Dermis blood vessel endothelial cell (primary cell): ENCODE measurements at regions not wholly inside any gene's neighbourhood (a gene's known extent, or its start where the extent isn't known, plus 50 kb on each side); places are given as distances from the start of the nearest gene placed in this dataset.

Experiments
- DNase-seq: peaks from one replicate; pipeline ENCODE4 v3.0.0; 2010

DNA sequence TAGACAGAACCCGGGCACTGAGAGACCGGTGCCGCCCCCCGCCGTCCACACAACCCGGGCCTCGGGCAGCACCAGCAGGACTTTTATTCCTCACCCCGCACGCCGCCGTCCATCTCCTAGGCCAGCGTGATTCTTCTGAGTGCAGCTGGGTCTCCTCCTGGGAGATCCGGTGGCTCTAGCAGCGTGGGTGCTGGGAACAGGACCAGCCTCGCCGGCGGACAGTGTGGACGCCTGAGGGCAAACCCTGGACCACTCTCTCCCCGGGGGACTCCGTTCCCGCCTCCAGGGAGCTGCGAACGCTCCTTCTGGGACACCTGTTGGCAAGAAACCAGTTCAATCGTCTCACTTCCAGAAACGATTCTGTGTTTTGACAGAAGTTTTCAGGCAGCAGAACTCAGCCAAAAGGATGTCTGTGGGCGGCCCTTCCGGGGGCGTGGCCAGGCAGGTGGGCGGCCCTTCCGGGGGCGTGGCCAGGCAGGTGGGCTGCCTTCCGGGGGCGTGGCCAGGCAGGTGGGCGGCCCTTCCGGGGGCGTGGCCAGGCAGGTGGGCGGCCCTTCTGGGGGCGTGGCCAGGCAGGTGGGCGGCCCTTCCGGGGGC is 130.7 kb downstream of the DLL1 start:
- no peak for DNase-seq

DNA sequence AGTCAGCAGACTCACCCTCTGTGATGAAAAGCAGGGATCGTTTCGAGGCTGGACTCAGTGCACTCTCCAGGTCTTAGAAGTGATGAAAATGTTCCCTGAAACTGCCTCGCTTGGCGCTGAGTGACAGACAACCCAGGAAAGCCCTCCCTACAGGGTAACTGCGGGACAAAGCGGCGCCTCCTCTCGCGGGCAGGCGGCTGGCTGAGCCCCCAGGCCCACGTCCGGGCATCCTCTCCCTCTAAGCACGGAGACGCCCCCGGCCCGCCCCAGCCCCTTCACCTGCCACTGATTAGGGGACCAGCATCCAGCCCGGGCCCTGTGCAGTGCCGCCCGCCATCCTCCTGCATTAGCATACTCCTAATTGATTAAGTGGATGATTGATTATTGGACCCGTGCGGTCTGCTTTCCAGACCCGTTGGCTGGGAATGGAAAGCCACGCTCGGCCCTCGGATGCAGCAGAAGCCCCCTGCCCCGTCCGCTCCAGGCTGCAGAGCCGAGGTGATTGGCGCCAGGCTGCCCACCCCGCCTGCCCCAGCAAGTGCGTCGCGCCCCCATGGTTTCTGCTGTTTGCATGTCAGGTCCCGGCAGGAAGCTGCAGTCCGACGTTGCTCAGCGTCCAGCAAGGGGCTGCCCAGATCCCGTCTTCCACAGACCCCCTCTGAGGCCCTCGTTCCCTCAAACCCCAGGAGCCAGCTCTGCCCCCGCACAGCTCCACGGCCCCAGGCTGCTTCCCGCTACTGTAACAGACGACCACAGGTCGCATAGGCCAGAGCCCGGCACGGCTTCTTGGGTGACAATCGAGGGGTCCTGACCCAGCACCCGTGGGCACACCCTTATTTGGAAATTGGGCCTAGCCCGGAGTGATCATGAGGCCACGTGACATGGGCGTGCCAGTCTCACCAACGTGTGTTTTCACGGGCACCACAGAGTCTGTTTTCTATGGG is 131.6 kb downstream of the DLL1 start:
- no peak for DNase-seq

DNA sequence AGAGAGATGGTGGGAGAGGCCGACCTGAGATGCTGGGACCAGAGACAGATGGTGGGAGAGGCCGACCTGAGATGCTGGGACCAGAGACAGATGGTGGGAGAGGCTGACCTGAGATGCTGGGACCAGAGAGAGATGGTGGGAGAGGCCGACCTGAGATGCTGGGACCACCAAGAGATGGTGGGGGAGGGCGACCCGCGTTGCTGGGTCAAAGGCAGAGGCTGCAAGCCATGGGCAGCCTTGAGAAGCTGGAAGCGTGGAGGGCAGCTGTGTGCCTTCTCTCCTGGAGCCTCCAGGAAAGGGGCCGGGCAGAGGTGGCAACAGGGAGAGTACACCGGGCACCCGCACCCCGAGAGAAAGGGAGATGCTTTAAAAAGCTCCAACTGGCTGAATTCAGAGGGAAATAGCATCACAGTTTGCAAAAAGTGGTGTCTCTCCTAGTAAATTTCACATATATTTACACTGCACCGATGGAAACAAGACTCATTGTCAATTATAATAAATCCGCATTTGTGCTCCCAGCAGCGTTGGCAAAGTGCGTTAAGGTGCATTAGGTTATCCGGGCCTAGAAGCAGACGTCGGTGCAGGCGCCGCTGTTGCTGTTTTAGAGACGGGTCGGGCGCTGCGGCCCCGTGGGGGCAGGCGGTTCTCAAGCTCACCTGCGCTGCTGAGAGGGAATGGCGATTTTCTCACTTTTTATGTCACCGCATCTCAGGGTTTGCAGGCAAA is 132.4 kb downstream of the DLL1 start:
- DNase-seq, result no peak

DNA sequence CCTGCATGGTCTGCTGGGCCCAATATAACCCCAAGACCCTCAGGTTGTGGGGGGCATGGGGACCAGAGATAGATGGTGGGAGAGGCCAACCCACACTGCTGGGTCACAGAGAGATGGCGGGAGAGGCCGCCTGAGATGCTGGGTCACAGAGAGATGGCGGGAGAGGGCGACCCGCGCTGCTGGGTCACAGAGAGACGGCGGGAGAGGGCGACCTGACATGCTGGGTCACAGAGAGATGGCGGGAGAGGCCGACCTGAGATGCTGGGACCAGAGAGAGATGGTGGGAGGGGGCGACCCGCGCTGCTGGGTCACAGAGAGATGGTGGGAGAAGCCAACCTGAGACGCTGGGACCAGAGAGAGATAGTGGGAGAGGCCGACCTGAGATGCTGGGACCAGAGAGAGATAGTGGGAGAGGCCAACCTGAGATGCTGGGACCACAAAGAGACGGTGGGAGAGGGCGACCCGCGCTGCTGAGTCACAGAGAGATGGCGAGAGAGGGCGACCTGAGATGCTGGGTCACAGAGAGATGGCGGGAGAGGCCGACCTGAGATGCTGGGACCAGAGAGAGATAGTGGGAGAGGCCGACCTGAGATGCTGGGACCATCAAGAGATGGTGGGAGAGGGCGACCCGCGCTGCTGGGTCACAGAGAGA is 133.2 kb downstream of the DLL1 start:
- DNase-seq, result no peak

DNA sequence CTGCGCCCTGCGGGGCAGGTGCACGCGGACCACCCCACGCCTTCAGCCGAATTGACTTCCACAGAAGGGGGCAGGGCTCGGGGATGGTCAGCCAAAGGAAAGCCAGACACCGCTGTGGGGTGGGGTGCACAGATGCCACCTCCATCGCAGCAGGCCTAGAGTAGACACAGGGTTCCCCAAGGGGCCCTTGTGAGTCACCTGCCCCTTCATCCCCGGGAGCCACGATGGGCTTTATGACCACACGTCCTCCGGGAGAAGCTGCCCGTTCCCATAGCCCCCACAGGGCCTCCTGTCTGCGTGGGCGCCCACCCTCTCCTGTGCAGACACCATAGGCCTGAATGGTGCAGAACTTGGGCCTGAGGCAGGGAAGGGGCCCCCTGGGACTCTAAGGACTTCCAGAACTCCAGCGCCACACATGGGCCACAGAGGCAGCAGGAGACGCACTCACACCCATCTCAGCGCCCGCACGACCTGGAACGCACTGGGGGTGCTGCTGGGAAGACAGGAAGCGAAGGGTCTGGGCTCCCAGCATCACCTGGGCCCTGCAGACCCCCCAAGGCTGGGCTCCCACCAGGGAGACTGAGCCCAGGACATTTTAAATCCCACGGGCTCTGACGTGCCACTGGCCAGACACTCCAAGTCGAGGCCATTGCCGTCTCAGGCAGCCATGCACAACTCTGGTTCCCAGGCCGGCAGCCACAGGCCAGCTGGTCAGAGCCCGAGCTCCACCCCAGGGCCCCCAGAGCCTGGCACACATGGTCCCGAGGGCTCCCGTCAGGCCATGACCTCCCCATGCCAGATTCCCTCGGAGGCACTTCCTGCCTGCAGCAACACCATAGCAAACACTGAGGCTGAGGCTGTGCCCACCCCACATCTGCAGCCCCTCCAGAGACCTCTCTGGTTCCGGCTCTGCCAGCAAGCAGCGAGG is 134.2 kb downstream of the DLL1 start:
- DNase-seq, result no peak

DNA sequence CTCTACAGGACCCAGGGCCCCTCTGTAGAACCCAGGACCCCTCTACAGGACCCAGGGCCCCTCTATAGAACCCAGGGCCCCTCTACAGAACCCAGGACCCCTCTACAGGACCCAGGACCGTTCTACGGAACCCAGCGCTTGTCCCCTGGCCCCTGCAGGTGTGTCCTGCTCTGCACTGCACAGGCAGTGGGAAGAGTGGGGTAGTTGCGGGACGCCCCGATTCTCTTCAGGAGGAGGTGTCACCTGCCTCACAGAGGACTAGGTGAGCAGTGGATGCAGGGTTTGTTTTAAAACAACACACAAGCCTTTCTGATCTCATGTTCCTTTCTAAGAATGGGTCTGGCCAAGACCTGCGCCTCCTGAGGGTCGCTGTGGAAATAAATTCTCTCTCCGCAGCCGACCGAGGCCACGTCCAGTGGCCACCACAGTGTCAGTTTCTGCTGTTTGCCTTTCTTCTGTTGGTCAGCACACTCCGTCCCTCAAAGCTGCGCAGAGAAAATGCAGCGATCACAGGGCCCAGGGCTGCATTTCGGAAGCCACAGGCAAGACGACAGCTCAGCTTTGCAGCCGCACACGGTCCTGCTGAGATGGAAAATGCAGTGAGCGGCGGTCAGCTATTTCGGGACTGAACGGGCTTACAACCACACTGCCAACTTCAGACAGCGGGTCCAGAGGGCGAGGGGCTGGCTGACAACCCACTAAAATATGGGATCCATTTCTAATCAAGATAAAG is 135.2 kb downstream of the DLL1 start:
- no peak for DNase-seq

DNA sequence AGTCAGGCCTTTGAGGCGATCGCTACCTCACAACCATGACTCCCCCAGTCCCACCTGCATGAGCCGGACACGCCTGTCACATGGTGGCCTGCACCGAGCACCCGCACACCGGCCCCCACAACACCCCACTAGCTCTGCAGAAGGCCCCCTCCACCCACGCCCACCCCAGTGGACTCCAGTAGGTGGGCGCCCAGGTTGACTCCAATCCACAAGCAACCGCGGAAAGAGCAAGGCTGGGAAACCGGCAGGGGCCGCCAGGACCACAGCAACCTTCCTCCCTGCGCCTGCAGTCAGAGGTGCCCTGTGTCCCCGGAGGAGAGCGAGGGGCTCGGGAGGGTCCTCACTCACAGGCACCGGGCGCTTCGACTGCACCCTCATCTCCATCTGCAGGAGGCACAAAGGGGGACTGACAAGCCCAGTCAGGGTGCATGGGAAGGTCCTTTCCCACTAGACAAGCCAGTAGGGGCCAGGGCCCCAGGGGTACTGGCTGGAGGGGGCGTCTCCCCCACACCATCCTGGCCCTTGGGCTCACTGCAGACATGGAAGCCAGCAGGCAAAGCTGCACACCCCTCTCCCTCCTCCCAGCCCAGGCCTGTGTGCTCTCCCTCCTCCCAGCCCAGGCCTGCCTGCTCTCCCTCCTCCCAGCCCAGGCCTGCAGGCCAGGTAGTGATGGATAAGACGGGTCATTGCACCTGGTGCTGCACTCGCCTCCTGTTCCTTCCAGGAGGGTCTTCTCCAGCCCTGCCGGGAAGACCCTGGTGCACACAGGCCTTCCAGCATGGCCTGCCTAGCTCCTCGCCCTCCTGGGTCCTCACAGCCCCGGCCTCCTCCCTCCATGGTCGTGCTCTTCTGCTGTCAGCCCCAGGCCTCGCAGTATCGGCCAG is 137.2 kb downstream of the DLL1 start:
- DNase-seq, result no peak

DNA sequence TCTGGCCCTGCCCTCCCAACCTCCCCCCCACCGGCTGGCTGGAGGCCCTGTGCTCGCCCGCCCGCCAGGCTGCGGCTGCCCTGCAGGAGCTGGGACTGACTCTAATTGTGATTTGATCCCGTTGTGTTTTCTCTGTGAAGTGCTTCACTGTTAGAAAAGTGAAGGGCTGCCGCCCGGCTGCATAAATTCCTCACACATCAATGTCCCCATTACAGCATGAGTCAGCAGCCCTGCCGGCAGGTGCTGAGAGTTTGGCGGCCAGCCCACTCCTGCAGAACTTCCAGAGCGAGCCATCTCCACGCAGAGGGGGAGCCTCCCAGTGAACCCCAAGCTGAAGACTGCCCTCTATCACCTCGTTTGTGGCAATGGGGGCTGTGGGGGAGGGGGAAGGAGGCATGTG is 137.9 kb downstream of the DLL1 start:
- peak; percentile 71 for DNase-seq

DNA sequence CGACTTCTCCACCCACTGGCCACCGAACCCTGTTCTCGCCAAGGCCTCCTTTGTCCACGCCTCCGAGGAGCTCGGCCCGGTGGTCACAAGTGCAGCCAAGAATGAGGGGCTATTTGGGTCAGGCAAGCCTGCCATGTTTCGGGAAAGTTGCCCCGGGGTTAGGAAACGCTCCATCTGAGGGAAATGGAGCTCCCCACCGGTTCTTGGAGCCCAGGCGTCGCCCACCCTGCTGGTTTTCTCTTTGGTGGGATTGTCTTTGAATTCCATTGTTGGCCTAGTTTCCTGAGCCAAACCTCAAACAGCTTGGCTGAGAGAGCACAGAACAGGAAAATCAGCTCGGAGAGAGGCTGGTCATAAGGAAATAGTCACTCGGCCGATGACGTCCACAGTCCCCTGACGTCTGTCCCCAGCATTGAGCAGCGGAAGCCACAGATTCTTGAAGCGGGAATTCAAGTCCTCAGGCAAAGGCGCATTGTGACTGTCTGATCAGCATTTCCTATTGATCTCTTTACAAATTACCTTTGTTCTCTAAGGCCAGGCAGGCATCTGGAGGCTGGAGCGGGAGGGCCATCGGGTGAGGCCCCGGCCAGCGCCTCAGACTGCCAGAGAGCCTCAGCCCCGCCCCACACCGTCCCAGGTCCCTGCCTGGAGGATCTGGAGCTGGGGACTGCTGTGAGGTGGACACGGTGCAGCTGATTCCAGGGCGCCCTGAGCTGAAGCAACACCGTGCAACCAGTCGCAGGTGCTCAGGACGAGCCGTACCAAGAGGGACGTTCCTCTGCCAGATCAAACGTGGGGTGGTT is 138.6 kb downstream of the DLL1 start:
- DNase-seq, result peak; percentile 74

DNA sequence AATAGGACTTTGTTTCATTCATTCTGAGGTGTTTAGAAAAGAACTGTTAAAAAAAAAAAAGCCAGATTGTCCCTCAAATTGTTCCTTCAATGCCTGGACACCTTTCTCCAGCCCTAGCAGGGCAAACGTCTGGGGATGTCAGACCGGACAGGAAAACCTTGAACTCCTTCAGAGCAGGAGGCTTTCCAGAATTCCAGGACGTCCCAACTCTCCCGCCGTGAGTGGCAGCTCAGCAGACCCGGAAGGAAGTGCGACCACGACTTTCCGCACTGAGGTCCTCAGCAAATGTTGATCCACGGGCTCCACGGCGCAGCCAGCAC is 139.1 kb downstream of the DLL1 start:
- peak; percentile 19 for DNase-seq

DNA sequence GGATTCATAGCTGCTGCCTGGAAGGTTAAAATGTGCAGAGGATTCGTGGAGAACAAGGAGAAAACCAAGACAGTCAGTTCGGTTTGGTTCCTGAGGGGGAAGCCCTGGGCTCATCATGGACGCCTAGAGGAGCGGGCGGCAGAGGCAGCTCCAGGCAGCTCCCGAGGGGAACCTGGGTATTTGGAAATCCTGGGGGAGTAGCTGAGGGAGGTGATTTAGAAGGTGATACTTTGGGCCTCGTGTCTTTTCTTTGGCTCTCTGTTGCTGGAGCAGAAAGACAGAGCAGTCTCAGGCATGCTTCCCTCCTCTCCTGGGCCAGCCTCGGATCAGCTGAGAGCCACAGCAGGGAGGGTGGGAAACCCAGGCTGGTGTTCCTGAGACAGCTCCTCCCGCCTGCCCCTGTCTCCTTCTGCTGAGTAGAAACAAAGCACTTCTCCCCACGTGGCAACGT is 139.5 kb downstream of the DLL1 start:
- no peak for DNase-seq

DNA sequence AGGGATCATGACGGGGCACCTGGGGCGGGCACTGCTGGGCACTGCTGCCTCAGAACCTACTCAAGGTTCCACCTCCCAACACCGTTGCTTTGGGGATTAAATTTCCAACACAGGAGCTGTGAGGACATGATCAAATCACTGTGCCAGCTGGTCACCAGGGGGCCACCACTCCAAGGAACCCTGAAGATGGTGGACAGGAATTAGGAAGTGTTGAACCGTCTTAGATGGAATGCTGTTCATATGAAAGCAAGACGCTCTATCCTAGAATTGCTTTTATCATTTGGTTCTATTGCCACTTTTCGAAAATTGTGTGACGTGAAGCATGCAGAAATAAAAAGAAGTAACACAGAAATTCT is 140.3 kb downstream of the DLL1 start:
- no peak for DNase-seq

DNA sequence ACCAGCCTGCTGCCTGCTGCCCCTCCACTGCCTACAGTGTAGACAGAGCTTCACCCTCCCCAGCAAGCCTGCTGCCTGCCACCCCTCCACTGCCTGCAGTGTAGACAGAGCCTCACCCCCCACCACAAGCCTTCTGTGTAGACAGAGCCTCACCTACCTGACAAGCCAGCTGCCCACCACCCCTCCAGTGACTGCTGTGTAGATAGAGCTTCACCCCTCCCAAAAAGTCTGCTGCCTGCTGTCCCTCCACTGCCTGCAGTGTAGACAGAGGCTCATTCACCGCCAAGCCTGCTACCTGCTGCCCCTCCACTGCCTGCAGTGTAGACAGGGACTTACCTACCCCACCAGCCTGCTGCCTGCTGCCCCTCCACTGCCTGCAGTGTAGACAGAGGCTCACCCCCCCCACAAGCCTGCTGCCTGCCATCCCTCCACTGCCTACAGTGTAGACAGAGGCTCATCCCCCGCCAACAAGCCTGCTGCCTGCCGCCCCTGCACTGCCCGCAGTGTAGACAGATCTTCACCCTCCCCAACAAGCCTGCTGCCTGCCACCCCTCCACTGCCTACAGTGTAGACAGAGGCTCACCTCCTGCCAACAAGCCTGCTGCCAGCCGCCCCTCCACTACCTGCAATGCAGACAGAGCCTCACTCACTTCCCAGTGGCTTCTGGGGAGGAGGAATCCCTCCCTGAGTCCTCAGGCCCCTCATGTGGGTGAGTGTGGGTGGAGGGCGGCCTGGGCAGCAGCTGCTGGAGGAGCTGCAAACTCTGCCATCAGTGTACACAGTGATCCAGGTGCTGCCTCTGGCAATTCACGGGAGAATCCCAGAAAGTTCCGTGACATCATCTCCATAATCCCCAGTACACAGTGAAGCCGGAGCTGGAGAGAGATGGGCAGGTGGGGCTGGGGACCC is 140.9 kb downstream of the DLL1 start:
- no peak for DNase-seq

DNA sequence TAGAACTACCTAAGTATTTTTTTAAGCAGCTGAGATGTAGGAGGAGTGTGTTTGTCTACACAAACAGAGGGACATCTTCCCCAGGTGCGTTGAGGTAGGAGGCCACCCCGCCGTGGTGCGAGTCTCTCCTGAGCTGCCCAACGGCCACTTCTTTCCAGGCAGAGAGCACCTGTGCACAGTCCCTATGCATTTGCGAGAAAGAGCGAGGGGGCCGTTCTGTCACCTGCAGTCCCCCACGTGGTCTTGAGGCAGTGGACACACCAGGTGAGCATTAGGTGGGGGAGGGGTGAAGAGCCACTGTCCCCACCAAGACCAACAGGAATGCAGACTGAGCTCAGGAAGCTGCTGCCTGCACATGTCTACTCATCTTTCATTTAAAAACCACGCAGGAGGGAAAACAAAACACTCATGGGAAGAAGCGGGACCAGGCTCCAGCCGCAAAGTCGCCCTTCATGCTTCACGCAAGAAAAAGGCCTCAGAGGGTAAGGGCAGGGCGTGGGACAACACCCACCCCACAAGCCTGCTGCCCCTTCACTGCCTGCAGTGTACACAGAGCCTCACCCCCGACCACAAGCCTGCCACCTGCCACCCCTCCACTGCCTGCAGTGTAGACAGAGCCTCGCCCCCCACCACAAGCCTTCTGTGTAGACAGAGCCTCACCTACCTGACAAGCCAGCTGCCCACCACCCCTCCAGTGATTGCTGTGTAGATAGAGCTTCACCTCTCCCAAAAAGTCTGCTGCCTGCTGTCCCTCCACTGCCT is 142.0 kb downstream of the DLL1 start:
- DNase-seq, result no peak

DNA sequence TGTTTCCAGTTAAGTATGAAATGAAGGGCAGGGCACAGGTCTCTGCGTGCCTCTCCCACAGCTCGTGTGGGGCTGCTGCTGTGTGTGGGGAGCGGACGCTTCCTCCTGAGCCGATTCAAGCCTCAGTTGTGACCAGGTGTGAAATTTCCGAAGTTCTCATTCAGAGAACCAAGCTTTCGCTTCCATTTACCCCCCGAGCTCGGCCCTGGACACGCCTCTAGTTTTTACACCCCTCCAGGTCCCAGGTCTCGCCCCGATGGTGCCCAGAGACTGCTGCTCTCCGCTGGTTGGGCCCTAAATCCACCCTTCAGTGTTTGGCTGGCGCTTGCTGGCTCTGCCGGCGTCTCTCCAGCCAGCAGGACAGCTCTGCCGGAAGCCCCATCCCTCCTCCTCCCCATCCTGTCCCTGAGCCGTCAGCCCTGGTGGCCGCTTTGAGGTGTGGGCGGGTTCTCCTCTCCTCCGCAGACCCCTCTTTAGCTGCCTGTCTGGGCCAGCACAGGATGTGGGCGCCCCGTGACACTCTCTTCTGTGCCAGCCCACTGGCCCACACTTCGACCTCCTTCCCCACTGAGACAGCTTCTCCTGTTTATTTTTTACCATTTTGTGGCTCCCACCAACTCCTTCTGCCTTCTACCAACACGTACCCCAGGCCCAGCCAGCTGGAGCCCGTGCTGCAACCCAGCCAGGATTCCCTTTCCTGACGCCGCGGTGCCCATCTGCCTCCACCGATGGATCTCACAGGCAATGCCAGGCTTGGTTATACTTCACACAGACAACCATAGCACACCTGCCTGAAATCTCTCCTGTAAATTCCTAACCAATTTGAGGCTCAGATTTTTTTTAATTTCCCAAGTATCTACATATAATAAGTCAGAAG is 142.8 kb downstream of the DLL1 start:
- no peak for DNase-seq

DNA sequence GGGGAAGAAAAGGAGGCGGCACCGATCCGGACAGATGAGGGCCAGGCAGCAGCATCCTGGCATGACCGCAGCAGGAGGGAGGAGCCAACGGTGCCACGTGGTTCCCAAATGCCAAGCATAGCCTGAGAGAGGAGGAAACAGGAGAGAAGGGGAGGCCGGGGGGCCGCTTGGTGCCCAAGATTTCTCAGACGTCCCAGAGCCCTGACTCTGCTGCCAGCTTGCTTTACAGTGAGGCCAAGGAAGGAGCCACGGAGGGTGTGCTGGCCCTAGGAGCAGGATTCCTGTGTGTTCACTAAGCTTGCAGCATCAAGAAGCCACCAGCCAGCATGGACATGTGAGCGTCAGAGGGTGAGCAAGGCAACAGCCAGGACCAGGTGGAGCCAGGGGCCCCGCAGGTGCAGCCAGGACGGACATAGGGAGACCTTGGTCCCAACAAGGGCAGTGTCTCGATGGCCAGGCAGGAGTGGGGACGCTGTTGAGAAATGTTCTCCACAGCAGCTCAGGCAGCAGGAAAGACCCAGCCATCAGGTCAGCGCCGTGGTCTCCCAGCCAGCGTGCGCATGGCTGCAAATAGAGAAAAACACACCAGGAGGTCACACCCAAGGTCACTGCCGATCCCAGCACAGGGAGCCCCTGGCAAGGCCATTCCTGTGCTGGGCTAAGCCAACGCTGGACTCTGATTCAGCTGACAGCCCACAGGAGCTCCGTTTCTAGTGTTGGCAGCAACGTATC is 143.7 kb downstream of the DLL1 start:
- DNase-seq, result no peak
